ENCODE measurements at regions not wholly inside any gene's neighbourhood (a gene's known extent, or its start where the extent isn't known, plus 50 kb on each side); places are given as distances from the start of the nearest gene placed in this dataset.

DNA sequence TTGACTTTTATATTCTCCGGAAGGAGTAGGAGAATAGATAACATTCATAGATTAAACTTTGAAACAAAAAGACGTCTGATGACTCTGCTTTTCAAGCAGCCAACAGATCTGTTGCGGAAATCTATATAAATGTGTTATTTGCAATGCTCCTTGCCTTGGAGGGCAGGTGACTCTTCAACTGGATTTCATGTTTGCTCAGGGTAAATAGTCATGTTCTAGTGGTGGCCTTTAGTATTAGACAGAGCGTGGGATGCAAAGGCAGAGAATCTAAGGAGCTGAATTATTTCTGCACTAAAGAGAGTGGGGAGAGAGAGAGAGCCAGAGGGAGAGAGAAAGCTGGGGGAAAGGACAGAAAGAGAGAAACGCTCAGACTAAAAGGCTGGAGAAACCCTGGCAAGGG lies 454.3 kb downstream of the AJAP1 start:
- Histone ChIP-seq H2AFZ (ENCODE audit: low read depth, low read length) (peak overlapping the region; percentile 6), H3K27ac (ENCODE audit: low read length) (peak overlapping the region; percentile 72), H4K20me1 (ENCODE audit: insufficient read depth) (no peaks in the 10 kb centered on the region), H3K27me3 (ENCODE audit: insufficient read depth, low read depth, low read length) (no peaks in the 10 kb centered on the region), H3K4me2 (ENCODE audit: low read length) (no peak overlapping the region), H3K36me3 (ENCODE audit: insufficient read depth, low read length) (no peaks in the 10 kb centered on the region), H3K9me2 (ENCODE audit: insufficient read depth, low read length) (no peaks in the 10 kb centered on the region), H3K4me3 (ENCODE audit: low read length) (no peak overlapping the region), H3K79me2 (replicated peaks; ENCODE audit: insufficient read depth, low read length) (no peaks in the 10 kb centered on the region), H3F3A (ENCODE audit: insufficient read depth, low read length, poor library complexity, severe bottlenecking) (no peaks in the 10 kb centered on the region), H3K9me3 (ENCODE audit: low read length) (no peaks in the 10 kb centered on the region), H3K9ac (ENCODE audit: low read length) (no peak overlapping the region)
- TF ChIP-seq TAF1 (IDR thresholded peaks at IDR 0.05; ENCODE audit: low read depth) (no peak), POLR2AphosphoS5 (IDR thresholded peaks at IDR 0.05) (no peak), EP300 (conservative IDR thresholded peaks at IDR 0.05; ENCODE audit: poor library complexity, severe bottlenecking) (no peak), EZH2 (IDR thresholded peaks at IDR 0.05; ENCODE audit: borderline replicate concordance, insufficient read depth, low read length, poor library complexity, severe bottlenecking) (no peak), SMC3 (conservative IDR thresholded peaks at IDR 0.05; ENCODE audit: poor library complexity) (no peak), CTCF (IDR thresholded peaks at IDR 0.05; ENCODE audit: poor library complexity, severe bottlenecking) (no peak), MXI1 (conservative IDR thresholded peaks at IDR 0.05; ENCODE audit: poor library complexity, severe bottlenecking) (no peak), RAD21 (conservative IDR thresholded peaks at IDR 0.05) (no peak)
- TF ChIP-seq, protein P1, sequence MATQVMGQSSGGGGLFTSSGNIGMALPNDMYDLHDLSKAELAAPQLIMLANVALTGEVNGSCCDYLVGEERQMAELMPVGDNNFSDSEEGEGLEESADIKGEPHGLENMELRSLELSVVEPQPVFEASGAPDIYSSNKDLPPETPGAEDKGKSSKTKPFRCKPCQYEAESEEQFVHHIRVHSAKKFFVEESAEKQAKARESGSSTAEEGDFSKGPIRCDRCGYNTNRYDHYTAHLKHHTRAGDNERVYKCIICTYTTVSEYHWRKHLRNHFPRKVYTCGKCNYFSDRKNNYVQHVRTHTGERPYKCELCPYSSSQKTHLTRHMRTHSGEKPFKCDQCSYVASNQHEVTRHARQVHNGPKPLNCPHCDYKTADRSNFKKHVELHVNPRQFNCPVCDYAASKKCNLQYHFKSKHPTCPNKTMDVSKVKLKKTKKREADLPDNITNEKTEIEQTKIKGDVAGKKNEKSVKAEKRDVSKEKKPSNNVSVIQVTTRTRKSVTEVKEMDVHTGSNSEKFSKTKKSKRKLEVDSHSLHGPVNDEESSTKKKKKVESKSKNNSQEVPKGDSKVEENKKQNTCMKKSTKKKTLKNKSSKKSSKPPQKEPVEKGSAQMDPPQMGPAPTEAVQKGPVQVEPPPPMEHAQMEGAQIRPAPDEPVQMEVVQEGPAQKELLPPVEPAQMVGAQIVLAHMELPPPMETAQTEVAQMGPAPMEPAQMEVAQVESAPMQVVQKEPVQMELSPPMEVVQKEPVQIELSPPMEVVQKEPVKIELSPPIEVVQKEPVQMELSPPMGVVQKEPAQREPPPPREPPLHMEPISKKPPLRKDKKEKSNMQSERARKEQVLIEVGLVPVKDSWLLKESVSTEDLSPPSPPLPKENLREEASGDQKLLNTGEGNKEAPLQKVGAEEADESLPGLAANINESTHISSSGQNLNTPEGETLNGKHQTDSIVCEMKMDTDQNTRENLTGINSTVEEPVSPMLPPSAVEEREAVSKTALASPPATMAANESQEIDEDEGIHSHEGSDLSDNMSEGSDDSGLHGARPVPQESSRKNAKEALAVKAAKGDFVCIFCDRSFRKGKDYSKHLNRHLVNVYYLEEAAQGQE (IDR thresholded peaks at IDR 0.05; ENCODE audit: borderline replicate concordance), result no peak

- Histone ChIP-seq H3K9me3 (ENCODE audit: low read length) (no peaks in the 10 kb centered on the region), H3K4me3 (ENCODE audit: low read length) (no peak overlapping the region), H3K4me2 (ENCODE audit: low read length) (no peak overlapping the region), H3K79me2 (replicated peaks; ENCODE audit: insufficient read depth, low read length) (no peaks in the 10 kb centered on the region), H2AFZ (ENCODE audit: low read depth, low read length) (no peak overlapping the region), H4K20me1 (ENCODE audit: insufficient read depth) (no peaks in the 10 kb centered on the region), H3K36me3 (ENCODE audit: insufficient read depth, low read length) (no peaks in the 10 kb centered on the region), H3K27ac (ENCODE audit: low read length) (no peak overlapping the region), H3F3A (ENCODE audit: insufficient read depth, low read length, poor library complexity, severe bottlenecking) (no peaks in the 10 kb centered on the region), H3K9me2 (ENCODE audit: insufficient read depth, low read length) (no peaks in the 10 kb centered on the region), H3K27me3 (ENCODE audit: insufficient read depth, low read depth, low read length) (no peaks in the 10 kb centered on the region), H3K9ac (ENCODE audit: low read length) (no peak overlapping the region)
- TF ChIP-seq, protein P1 (IDR thresholded peaks at IDR 0.05; ENCODE audit: borderline replicate concordance), result no peak
- TF ChIP-seq EZH2 (IDR thresholded peaks at IDR 0.05; ENCODE audit: borderline replicate concordance, insufficient read depth, low read length, poor library complexity, severe bottlenecking), result no peak
- TF ChIP-seq SMC3 (conservative IDR thresholded peaks at IDR 0.05; ENCODE audit: poor library complexity), result no peak
- TF ChIP-seq EP300 (conservative IDR thresholded peaks at IDR 0.05; ENCODE audit: poor library complexity, severe bottlenecking), result no peak
- TF ChIP-seq CTCF (IDR thresholded peaks at IDR 0.05; ENCODE audit: poor library complexity, severe bottlenecking), result no peak
- TF ChIP-seq POLR2AphosphoS5 (IDR thresholded peaks at IDR 0.05), result no peak
- TF ChIP-seq MXI1 (conservative IDR thresholded peaks at IDR 0.05; ENCODE audit: poor library complexity, severe bottlenecking), result no peak
- TF ChIP-seq TAF1 (IDR thresholded peaks at IDR 0.05; ENCODE audit: low read depth), result no peak
These were observed 451.3 kb downstream of the AJAP1 start for GRCh38 chr1:5105744-5106143.
